DMS 273 (cell line): ENCODE measurements at regions not wholly inside any gene's neighbourhood (a gene's known extent, or its start where the extent isn't known, plus 50 kb on each side); places are given as distances from the start of the nearest gene placed in this dataset.
"Not testable (repeated sequence)": the region's sequence is repeated elsewhere in the genome, so short reads cannot be mapped to it uniquely, and the experiment has no call there.

Source experiments
- DNase-seq: peaks from one replicate; lab custom pipeline; 2025; ENCODE audit not compliant: unreplicated experiment; lab: John Stamatoyannopoulos, UW

DNA sequence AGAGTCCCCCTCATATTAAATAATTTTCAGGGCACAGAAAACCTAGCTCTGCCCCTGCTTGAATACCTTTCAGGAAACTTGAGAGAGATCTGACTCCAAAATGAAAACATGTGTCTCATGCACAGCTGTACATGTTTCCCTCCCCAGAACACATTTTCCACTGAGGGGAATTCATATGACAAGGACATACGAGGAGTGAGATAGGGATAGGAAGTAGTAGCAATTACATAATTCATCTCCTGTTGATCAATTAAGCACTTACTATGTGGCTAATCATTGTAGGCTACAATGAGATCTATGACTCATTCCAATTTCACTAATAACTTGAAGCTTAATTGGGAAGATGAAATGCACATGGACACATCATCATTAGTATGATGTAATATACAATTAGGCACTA is 302.1 kb downstream of the PCDH11X start:
- not testable (repeated sequence) for DNase-seq

DNA sequence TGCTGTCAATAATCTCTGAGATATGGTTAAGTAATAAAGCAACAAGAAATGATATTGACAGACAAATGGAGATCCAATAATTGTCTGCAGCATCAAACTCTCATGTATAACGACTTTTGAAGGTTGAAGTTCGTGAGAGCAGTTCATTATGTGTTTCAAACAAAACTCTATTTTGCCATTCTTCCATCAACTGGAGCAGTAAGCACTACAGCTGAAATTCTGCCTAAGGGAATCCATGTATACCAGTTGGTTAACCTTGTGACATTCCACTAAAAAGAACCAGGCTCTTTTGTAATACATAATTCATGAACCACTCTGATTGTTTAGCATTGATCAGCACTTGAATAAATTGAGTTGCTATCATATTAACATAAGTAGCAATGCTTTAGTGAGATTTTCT is 311.6 kb downstream of the PCDH11X start:
- DNase-seq, result not testable (repeated sequence)

DNA sequence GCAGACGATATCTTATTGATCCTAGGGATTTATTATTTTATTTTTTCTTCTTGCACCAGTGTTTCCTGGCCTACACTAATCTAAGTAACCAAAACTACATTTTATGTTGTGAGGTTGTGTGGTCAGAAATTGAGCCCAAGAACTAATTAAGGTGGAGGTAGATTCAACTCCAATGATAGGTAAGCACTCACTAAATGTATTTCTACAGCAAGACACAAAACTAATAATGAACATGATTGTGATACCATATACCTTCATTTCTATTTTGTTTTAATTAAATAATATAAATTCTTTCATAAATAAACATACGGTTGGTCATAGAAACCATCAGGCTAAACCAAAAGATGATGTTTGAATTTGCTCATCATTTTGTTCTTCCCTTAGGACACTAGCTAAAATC is 319.0 kb downstream of the PCDH11X start:
- DNase-seq, result not testable (repeated sequence)

DNA sequence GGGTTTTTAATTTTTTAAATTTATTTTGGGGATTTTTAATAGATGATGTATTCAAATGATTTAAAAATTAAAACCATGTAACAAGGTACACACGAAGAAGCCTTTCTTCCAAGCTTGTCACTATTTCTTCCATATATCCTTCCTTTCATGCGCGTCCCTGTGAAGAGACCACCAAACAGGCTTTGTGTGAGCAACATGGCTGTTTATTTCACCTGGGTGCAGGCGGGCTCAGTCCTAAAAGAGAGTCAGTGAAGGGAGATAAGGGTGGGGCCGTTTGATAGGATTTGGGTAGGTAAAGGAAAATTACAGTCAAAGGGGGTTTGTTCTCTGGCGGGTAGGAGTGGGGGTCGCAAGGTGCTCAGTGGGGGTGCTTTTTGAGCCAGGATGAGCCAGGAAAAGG is 320.9 kb downstream of the PCDH11X start:
- DNase-seq, result not testable (repeated sequence)

DNA sequence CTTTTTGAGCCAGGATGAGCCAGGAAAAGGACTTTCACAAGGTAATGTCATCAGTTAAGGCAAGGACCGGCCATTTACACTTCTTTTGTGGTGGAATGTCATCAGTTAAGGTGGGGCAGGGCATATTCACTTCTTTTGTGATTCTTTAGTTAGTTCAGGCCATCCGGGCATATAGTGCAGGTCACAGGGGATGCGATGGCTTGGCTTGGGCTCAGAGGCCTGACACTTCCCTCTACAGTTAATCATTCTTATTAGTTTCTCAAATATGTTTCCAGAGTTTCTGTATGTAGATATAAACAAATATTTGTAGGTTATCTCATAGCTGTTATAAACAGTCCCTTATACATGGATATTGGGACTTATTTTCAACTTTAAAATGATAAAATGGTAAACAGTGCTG is 326.5 kb downstream of the PCDH11X start:
- DNase-seq, result not testable (repeated sequence)

DNA sequence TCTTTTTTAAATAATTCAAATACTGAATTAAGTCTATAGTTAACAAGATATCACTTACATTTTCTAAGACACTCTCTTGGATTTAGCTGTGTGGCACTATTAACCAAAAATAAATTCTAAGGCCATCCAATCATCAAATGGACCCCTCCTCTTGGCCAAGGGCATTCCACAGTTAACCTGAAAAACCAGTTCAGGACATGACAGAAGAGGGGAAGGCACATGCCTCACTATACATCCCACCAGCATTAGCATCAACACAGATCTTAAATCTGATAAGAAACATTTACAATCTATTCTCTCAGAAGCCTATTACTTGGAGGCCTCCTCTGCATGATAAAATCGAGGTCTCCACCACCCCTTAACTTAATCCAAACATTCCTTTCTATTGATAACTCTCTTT is 327.5 kb downstream of the PCDH11X start:
- not testable (repeated sequence) for DNase-seq

DNA sequence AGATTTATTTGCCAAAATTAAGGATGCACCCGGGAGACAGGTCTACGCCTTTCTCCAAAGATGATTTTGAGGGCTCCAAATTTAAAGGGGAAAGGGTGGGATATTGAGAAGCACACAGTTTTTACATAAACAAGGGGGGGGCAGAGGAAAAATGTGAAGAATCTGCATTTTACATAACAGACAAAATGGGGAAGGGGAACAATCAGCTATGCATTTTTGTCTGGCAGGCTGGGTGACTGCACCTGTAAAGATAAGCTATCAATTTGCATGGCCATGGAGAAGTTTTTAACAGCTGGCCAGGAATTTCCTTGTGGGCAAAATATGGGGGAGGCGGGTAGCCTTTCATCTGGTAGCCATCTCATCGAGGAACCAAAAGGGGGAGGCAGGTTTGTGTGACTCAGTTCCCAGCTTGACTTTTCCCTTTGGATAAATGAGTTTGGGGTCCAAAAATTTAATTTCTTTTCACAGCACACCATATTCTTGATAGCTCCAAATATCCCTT is 331.3 kb downstream of the PCDH11X start:
- not testable (repeated sequence) for DNase-seq

DNA sequence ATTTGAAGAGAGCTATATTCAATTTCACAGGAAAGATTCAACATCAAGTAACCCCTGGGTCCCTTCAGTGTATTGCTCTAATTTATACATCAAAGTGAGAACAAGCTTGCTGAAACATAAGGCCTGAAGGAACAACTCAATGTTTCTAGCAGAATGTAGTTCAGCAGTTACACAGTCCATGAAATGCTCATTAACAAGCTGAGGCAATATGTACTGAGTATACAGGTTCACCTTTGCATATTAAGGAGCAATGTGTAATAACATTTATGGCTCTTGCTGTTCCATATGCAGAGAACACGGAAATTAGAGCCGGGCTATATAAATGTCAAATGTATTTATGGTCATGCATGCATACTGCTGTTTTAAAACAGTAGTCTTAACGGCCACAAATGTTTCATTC is 338.5 kb downstream of the PCDH11X start:
- DNase-seq, result not testable (repeated sequence)

DNA sequence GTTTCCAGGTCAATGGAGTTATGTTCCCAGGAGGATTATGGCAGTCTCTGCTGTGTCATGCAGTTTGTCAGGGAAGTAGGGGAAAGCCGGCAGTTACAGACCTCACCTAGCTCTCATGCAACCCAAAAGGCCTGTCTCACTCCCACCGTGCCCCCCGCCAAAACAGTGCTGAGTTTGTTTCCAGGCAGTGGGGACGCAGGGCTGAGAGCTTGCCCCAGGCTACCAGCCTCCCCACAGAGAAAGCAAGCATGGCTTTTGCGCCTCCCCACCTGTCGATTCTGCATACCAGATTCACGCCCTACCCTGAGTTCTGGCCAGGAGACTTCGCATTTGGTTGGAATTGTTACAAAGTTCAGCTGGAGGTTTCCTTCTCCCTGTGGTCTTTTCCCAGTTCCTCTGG is 383.9 kb downstream of the PCDH11X start:
- DNase-seq, result not testable (repeated sequence)

DNA sequence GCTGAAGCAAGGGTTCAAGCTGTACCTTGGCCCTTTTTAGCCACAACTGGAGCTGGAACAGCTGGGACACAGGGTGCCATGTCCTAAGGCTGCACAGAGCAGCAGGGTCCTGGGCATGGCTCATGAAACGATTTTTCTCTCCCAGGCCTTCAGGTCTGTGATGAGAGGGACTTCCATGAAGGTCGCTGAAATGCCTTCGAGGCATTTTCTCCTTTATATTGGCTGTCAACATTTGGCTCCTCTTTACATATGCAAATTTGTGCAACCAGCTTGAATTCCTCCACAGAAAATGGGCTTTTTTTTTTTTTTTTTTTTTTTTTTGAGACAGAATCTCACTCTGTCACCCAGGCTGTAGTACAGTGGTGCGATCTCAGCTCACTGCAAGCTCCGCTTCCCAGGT is 430.8 kb downstream of the PCDH11X start:
- DNase-seq, result no peak

DNA sequence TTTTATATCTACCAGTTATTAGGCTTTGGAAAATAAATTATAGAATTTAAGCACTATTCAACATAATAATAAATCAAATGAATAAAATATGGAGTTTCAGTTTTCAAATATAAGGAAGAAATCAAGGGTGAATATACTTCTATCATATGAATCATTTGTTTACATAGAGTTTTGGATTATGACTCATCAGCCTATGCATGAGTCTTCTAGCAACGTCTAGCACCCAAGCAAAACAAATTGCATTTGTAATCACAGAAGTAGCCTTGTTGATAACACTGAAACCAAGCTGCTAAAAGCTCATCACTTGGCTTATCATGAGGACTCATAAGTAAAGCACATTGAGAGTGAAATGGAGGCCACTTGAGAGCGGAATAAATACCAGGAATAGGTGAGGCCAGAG is 434.6 kb downstream of the PCDH11X start:
- DNase-seq, result peak; percentile 67

DNA sequence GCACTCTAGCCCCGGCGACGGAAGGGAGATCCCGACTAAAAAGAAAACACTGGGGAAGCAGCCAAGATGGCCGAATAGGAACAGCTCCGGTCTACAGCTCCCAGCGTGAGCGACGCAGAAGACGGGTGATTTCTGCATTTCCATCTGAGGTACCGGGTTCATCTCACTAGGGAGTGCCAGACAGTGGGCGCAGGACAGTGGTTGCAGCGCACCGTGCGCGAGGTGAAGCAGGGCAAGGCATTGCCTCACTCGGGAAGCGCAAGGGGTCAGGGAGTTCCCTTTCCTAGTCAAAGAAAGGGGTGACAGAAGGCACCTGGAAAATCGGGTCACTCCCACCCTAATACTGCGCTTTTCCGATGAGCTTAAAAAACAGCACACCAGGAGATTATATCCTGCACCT is 435.8 kb downstream of the PCDH11X start:
- DNase-seq, result not testable (repeated sequence)

DNA sequence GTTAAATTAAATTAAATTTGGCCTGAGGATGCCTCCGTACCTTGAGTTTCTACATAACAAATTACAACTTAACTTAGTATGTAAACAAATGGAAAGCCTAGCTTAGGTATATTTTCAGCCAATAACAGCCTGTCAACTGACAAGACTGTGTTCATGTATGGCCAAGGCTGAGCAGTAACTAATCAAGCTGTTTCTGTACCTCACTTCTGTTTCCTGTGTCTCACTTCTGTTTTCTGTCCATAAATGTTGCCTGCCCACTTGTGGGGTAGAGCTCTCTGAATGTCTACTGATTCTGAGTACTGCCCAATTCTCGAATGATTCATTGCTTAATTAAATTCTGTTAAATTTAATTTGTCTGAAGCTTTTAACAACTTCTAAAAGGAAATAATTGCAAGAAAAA is 445.2 kb downstream of the PCDH11X start:
- no peak for DNase-seq

DNA sequence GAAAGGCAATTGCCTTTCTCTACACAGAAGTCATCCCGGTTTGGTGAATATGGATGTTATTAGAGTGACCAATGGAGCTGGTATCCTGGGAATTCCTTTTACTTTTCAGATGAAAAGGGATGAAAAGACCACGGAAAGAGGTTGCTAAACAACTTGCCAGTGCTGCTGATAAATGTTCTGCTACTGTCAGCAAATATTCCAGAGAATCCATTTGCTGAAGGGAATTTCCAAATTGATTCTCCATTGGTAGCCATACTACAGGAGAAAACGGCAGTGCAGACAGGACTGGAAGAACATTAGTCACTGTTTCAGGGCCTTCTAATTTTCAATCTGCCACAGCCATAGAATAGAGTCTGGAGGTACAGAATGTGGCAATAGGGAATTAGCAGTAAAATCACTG is 451.5 kb downstream of the PCDH11X start:
- no peak for DNase-seq

DNA sequence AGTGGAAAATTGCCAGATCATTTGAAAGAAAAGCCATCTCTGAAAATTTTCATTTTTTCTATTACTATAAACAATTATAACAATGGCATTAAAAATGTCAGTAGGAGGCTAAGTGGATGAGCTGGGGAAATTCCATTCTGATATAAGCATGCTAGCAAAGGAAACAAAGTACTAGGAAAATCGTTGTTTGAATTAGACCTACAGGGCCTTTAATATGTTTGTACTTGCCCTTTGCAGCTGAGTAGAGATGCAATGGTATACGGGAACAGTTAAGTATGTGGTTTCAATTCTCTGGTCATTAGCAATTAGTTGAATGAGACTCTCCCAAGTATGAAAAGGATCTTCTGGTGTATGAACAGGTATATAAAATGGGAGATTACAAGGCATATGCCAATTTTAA is 452.2 kb downstream of the PCDH11X start:
- DNase-seq, result no peak

DNA sequence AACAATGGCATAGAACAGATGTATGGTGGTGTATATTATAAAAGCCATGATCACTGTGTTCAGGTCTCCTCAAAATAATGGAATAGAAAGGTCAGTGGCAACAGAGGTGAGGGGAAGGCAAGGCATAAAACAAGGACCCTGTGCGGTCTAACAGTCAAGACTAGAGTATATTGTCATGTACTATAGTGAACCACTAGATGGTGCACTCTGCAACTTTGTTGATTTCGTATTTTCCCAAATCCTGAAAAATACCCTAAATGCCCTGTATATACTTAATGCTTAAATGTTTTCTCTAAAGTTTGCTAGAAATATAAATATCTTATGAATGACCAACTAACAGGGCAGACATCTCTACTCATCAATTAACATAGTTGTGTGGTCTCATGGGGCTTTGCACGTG is 453.0 kb downstream of the PCDH11X start:
- peak; percentile 40 for DNase-seq

DNA sequence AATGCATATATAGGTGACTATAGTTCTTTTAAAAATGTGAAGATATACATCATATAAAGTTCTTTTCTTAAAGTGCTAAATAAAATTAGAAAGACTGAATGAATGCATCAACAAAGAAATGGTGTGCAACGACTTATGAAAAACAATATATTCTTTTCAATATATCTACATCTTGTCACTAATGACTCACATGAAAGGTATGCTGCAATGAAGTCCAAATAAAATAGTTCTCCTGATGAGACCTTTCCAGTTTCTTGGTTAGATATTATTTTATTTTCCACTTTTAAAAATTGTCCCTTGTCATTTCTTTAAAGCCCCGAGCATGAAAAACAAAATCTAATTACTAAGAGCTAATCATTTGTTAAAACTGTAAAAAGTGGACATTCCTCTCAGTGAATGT is 462.1 kb downstream of the PCDH11X start:
- DNase-seq, result no peak

DNA sequence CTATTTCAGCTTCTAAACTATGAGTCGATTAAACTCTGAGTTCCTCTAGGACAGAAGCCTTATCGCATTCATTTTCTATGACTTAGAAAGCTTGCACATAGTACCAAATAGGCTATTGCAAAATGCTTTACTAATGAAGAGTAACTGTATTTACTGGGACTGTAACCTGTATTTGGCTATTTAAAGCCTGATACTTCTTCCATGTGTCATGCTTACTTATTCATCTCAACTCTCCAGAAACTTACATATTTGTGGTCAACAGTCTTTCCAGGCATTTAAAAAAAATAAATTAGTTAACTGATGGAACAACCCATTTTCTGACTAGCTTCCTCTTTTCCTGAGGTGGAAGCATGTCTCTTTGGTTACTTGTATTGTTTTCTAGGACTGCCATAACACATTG is 467.9 kb downstream of the PCDH11X start:
- DNase-seq, result no peak

DNA sequence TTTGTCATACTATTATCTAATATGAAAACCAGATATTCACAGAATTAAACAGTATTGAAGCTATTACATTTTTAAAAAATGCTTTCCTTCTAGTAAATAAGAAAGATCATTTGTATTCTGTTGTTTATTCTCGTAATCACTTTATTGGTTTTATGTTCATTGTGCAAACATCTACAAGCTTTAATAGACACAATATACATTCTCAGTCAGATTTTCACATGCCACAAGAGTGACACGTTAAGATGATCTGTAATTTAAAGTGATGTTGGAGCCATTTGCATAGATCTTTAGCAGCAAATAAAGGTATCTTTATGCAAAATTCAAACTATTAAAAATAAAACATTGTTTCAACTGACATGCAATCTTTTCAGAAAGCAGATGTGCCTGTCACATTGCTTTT is 469.9 kb downstream of the PCDH11X start:
- no peak for DNase-seq

DNA sequence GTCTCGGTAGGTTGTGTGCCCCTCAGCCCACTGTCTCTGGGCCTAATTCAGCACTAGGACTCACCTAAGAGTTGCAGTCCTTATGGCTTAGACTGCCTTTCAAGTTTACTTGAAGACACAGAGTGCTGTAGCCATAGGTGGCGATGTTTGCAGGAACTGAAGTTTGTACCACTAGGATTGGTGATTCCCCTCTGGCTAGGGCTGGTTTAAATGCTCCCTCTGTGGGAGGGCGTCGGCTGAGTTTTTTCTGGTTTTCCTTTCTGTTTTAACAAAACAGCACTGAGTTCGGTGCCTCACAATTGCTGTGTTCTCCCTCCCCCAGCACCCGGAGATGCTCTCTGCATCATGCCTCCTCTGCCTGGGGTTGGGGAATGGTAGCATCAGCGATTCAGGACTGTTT is 480.9 kb downstream of the PCDH11X start:
- DNase-seq, result no peak

DNA sequence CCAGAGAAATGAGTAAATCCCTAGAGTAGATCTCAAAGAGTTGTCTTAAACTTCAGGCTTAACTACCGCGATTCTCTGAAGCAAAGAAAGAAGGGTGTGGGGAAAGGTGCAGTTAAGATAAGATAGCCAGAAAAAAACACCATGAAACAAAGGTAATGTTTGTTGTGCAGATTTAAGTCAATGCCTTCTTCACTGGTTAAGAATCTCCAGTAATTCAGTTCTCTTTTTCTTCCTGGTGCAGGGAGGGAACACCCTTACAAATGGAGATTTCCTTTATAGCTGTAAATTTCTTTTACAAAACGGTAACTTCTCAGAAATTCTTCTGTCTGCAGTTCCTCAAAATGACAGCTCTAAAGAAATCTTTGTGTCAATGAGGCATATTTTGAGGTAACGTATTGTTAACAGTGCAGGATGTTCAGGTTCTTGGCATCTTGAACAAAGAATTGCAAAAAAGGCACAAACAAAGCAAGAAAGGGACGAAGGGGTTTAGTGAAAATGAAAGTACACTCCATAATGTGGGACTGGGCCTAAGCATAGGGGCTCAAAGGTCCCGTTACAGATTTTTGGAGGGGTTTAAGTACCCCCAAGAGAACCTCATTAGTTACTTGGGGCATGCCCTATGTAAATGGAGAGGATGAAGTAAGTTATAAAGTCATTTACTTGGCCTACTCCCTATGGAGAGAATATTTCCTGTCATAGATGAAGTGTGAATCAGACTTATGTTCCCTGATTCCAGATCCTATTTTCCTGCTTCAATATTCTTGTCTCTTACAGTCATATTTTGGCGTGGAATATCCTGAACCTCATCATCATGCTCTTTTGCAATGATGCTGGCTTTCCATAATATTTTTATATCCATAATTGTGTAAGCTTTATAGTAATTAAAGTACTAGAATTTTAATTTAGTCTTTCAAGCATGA is 492.0 kb downstream of the PCDH11X start:
- no peak for DNase-seq

DNA sequence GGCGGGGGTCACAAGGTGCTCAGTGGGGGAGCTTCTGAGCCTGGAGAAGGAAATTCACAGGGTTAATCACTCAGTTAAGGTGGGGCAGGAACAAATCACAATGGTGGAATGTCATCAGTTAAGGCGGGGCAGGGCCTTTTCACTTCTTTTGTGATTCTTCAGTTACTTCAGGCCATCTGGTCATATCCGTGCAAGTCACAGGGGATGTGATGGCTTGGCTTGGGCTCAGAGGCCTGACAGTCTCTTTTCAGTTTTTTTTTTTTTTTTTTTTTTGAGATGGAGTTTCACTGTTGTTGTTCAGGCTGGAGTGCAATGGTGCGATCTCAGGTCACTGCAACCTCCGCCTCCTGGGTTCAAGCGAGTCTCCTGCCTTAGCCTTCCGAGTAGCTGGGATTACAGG is 499.4 kb downstream of the PCDH11X start:
- DNase-seq, result not testable (repeated sequence)

DNA sequence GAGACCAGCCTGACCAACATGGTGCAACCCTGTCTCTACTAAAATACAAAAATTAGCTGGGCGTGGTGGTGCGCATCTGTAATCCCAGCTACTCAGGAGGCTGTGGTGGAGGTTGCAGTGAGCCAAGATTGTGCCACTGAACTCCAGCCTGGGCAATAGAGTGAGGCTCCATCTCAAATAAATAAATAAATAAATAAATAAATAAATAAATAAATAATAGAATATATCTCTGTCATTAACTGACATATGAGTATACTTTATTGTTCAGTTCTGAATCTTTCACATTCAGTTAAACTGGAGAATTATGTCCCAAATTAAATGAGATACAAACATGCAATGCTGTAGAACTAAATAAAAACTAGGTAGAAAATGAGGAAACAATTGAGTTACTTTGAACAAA is 501.2 kb downstream of the PCDH11X start:
- not testable (repeated sequence) for DNase-seq
